T-helper 2 cell treated with Interferon-gamma antibody and Interleukin-4, amounts not matched to agents 5 μg/mL and 100 μg/mL, for 36 hours (primary cell): ENCODE measurements at regions not wholly inside any gene's neighbourhood (a gene's known extent, or its start where the extent isn't known, plus 50 kb on each side); places are given as distances from the start of the nearest gene placed in this dataset.

Source experiments
- DNase-seq: peaks from one replicate; pipeline ENCODE4 v3.0.0; 2021; ENCODE audit warnings: low spot score
- H3K27ac Mint-ChIP-seq: one replicate; pipeline ENCODE4 v1.8.0; 2021; ENCODE audit warnings: mild to moderate bottlenecking, mixed read lengths
- H3K27me3 Mint-ChIP-seq: one replicate; pipeline ENCODE4 v1.8.0; 2021; ENCODE audit warnings: low read depth, mixed read lengths
- H3K36me3 Mint-ChIP-seq: one replicate; pipeline ENCODE4 v1.8.0; 2021; ENCODE audit warnings: low read depth, mixed read lengths
- H3K4me1 Mint-ChIP-seq: one replicate; pipeline ENCODE4 v1.8.0; 2021; ENCODE audit warnings: low read depth, mixed read lengths
- H3K4me3 Mint-ChIP-seq: one replicate; pipeline ENCODE4 v1.8.0; 2022; ENCODE audit warnings: mild to moderate bottlenecking, moderate library complexity, mixed read lengths
- H3K9me3 Mint-ChIP-seq: one replicate; pipeline ENCODE4 v1.8.0; 2021; ENCODE audit warnings: mixed read lengths

DNA sequence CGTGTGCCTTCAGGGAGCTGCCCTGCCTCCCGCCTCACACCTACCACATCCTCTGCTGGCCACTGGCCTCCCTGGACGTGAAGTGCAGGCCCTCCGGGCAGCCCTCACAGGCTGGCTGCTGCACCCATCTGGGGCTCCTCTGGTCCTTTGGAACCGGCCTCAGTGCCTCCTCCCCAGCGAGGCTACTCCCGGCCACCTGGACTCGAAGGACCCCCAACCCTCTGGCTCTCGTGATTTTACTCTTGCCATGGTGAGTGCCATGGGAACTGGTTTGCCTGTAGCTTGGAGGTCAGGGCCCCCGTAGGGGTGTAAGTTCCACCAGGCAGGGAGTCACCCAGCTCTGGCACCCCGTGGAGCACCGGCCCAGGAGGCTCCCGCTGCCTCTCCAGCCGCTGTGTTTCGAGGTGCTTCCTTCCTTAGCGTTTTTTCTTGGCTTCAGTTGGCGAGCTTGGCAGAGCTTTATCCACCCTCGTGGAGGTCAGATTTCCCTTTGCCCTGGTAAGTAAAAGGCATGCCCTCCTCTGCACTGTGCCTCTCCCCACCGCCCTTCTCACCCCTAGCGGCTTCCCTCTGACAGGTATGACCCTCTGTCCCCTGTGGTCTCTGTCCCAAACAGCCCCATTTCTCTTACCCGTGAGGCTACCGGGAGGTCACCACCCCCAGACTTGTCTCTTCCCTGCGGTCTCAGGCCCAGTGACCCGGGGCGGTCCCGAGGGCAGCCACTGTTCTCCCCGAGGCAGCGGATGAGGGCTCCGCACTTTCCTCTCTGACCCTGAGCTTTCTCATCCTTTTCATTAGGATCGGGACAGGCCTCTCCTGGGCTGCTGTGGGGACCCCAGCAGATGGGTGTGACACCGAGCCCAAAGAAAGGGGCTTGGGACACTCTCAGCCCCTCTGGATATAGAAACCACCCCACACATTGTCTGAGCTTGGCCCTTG lies 203.1 kb upstream of the C14orf180 start:
- no peak for DNase-seq
- no peaks in the 10 kb centered on the region for H3K36me3 Mint-ChIP-seq
- peaks cover 11% of the 10 kb centered on the region for H3K27me3 Mint-ChIP-seq
- H3K4me1 Mint-ChIP-seq, result no peaks in the 10 kb centered on the region
- H3K4me3 Mint-ChIP-seq, result no peak overlapping the region
- H3K9me3 Mint-ChIP-seq, result no peaks in the 10 kb centered on the region
- no peak overlapping the region for H3K27ac Mint-ChIP-seq

- no peak overlapping the region for H3K27ac Mint-ChIP-seq
- H3K9me3 Mint-ChIP-seq, result no peaks in the 10 kb centered on the region
- no peaks in the 10 kb centered on the region for H3K4me1 Mint-ChIP-seq
- DNase-seq, result no peak
- no peaks in the 10 kb centered on the region for H3K36me3 Mint-ChIP-seq
- H3K27me3 Mint-ChIP-seq, result peaks cover 11% of the 10 kb centered on the region
- H3K4me3 Mint-ChIP-seq, result no peak overlapping the region
Observed at GRCh38 chr14:104377256-104377655, 202.3 kb upstream of the C14orf180 start.

GRCh38 chr14:104378698-104379113 lies 200.9 kb upstream of the C14orf180 start:
- Mint-ChIP-seq H3K27ac (no peak overlapping the region), H3K9me3 (no peaks in the 10 kb centered on the region), H3K27me3 (peaks cover 11% of the 10 kb centered on the region), H3K4me1 (no peaks in the 10 kb centered on the region), H3K4me3 (no peak overlapping the region), H3K36me3 (no peaks in the 10 kb centered on the region)
- DNase-seq, result no peak

- H3K36me3 Mint-ChIP-seq, result no peaks in the 10 kb centered on the region
- no peaks in the 10 kb centered on the region for H3K4me1 Mint-ChIP-seq
- H3K9me3 Mint-ChIP-seq, result no peaks in the 10 kb centered on the region
- no peak overlapping the region for H3K4me3 Mint-ChIP-seq
- no peak overlapping the region for H3K27ac Mint-ChIP-seq
- peaks cover 11% of the 10 kb centered on the region for H3K27me3 Mint-ChIP-seq
- DNase-seq, result no peak
Observed at GRCh38 chr14:104382361-104383087, 197.0 kb upstream of the C14orf180 start.

DNA sequence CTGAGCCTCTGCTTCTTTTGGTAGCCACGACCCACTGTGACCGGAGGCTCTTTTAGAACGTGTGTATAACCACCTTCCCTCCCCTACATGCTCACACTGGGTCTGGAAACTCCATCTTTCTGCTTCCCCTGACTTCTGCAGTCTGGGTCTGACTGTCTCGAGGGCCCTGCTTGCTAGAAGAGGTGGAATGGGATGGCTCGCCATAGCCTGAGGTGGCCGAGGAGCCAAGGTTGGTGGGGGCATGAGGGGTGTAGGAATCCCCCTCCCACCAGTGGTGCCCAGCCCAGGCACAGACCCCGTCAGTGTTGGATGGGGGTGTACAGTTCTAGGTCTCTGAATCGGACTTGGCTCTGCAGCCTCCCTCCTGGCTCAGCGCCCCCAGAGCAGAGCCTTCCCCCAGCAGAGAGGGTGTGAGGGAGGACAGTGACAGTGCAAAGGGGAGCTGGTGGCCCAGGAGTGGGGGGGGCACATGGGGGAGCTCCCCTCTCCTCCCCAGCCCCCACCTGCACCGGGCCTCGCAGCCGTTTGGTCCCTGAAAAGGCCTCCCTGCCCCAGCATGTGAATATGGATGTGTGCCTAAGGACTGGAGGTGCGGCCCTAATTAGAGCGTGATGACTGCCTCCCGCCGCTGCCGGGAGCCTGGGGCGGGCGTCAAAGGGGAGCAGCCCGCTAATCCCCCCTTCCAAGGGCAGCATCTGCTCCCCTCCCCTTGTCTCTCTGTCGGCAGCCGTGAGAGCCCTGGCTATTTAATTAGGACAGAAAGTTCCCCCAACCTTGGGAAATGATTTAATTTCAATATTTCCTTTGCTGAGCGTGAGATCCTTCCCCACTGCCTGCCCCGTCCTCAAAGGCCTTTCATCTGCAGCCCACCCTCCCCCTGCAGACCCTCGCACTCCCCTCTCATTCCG lies 196.2 kb upstream of the C14orf180 start:
- Mint-ChIP-seq H3K4me3 (no peak overlapping the region), H3K27ac (no peak overlapping the region), H3K27me3 (peaks cover 11% of the 10 kb centered on the region), H3K4me1 (no peaks in the 10 kb centered on the region), H3K9me3 (no peaks in the 10 kb centered on the region), H3K36me3 (no peaks in the 10 kb centered on the region)
- no peak for DNase-seq

GRCh38 chr14:104383996-104384775 lies 195.4 kb upstream of the C14orf180 start:
- no peak for DNase-seq
- Mint-ChIP-seq H3K4me3 (no peak overlapping the region), H3K27me3 (peaks cover 11% of the 10 kb centered on the region), H3K36me3 (no peaks in the 10 kb centered on the region), H3K4me1 (no peaks in the 10 kb centered on the region), H3K9me3 (no peaks in the 10 kb centered on the region), H3K27ac (no peak overlapping the region)

DNA sequence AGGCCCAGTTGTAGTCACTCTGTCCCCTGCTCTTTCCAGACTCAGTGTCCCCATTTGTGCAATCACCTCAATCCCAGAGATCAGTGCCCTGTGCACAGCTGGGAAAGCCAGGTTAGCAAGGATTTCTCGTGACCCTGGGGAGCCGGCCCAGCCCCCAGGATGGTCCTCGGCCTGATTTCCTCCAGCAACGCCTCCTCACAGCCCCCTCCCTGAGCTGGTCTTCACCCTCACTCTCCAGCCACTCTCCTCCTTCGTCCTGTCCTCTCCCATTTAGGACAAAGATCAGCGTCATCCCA lies 194.8 kb upstream of the C14orf180 start:
- no peak for DNase-seq
- Mint-ChIP-seq H3K27me3 (peaks cover 7% of the 10 kb centered on the region), H3K4me1 (peaks cover under 1% of the 10 kb centered on the region), H3K9me3 (no peaks in the 10 kb centered on the region), H3K36me3 (no peaks in the 10 kb centered on the region), H3K4me3 (no peak overlapping the region), H3K27ac (no peak overlapping the region)

GRCh38 chr14:104385111-104385510 lies 194.5 kb upstream of the C14orf180 start:
- Mint-ChIP-seq H3K27ac (no peak overlapping the region), H3K9me3 (no peaks in the 10 kb centered on the region), H3K27me3 (peaks cover 6% of the 10 kb centered on the region), H3K4me1 (peaks cover 4% of the 10 kb centered on the region), H3K4me3 (no peak overlapping the region), H3K36me3 (no peaks in the 10 kb centered on the region)
- no peak for DNase-seq

DNA sequence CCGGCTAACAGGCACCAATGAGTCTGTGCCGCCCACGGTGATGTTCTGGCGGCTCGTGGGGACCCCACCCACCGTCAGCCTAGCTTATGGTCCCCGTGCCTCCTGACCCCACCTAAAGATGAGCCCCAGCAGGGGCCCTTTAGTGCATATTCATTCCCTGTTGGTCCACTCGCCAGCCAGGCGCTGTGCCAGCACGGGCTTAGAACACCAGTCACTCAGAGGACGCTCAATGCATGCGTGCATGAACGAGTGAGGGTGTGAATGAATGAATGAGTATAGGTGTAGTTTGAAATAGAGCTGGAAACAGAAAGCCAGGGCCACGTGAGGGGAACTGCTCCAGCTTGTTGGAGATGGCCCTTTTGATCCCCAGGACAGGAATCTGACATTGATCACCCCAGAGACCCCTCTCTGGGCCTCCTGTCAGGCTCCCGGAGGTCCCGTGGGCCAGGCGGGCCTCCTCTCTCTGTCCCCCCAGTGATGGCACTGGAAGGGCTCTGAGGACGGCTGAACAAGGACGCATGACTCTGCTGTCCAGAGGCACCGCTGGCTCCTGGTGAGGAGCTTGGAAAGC lies 193.9 kb upstream of the C14orf180 start:
- peaks cover 8% of the 10 kb centered on the region for H3K4me1 Mint-ChIP-seq
- no peak overlapping the region for H3K4me3 Mint-ChIP-seq
- no peak for DNase-seq
- H3K36me3 Mint-ChIP-seq, result no peaks in the 10 kb centered on the region
- H3K27ac Mint-ChIP-seq, result no peak overlapping the region
- peaks cover 3% of the 10 kb centered on the region for H3K27me3 Mint-ChIP-seq
- H3K9me3 Mint-ChIP-seq, result no peaks in the 10 kb centered on the region

DNA sequence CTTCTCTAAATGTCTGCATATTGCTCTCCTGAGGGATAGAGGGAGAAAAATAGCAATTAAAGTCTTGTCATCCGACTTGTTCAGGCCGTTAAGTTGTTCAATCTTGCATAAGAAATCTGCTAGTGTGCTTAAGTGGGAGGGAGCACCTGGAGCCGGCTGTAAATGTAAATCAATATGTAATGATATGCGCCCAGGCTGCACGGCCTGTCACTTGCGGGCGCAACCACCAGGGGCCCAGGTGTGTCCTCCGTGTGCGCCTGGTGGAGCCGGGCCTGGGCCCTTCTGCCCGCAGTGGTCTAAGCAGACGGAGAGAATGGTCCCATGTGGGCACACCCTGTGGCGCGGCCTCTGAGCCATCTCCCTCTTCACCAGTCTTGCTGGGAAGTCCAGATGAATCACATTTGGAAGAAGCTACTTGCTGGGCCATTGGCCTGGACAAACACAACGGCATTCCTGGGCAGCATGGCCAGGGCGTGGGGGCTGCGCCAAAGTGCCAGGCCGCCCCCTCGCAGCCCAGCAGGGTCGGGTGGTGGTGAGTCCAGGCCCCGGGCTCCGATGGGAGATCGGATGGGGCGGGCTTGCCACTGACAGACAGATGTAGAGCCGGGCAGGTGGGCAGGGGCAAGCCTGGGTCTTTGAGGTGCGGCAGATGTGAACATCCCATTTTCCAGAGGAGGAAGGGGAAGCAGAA lies 193.3 kb upstream of the C14orf180 start:
- Mint-ChIP-seq H3K27me3 (peaks cover 1% of the 10 kb centered on the region), H3K4me3 (no peak overlapping the region), H3K36me3 (no peaks in the 10 kb centered on the region), H3K4me1 (peaks cover 8% of the 10 kb centered on the region), H3K9me3 (no peaks in the 10 kb centered on the region), H3K27ac (no peak overlapping the region)
- no peak for DNase-seq

DNA sequence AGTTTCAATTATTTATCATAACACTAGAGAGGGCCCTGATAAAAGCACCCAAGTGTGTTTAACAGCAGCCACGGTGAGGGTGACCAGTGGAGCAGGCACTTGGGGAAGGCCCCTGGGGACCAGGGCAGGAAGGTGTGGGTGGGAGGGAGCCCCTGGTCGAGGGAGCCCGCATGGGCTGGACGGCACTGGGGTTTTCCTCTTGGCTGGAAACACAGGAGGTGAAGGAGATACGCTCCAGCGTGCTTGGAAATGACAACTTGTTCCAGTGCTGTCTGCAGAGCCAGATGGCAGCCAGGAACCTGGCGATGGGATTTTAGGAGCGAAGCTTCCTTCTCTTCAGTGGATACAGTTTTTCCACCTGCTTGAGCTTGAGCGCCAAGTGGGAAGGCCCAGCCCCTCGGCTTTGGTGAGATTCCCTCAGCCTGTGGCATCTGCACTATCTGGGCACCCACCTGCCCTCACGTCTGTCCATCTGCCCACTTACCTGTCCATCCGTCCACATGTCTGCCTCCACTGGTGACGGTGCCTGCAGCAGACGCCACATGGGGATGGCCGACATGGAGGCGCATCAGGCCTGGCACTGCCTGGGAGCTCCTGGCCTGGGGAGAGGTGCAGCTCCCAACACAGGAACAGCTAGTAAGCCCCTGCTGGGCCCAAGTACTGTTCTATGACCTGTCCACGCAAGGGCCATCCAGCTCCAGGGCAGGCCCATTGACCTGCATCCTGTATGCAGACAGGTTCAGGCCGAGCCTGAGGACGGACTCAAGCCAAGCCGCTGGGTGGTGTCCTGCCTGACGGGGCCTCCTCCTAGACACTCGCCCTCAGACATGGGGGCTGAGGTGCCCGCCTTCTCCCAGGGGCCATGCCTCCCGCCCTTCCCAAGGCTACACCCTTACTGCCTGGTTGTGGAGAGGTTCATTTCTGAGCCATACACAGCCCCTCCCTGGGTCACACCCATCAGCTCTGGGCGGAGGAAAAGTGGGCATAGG lies 192.2 kb upstream of the C14orf180 start:
- H3K27ac Mint-ChIP-seq, result no peak overlapping the region
- no peak overlapping the region for H3K4me3 Mint-ChIP-seq
- H3K9me3 Mint-ChIP-seq, result no peaks in the 10 kb centered on the region
- no peaks in the 10 kb centered on the region for H3K27me3 Mint-ChIP-seq
- peaks cover 15% of the 10 kb centered on the region for H3K4me1 Mint-ChIP-seq
- DNase-seq, result no peak
- no peaks in the 10 kb centered on the region for H3K36me3 Mint-ChIP-seq
